ENCODE measurements at regions not wholly inside any gene's neighbourhood (a gene's known extent, or its start where the extent isn't known, plus 50 kb on each side); places are given as distances from the start of the nearest gene placed in this dataset.

GRCh38 chr5:5751498-5751897 lies 329.0 kb downstream of the ICE1 start:
- TF ChIP-seq POLR2AphosphoS5 (IDR thresholded peaks at IDR 0.05) (no peak), CTCF (IDR thresholded peaks at IDR 0.05) (no peak), EP300 (IDR thresholded peaks at IDR 0.05) (no peak), POLR2A (IDR thresholded peaks at IDR 0.05) (no peak)

Measured in gastroesophageal sphincter (tissue), 3 donors.